NCI-H748 treated with DMSO at 0.1 percent for 48 hours (cell line): ENCODE measurements at regions not wholly inside any gene's neighbourhood (a gene's known extent, or its start where the extent isn't known, plus 50 kb on each side); places are given as distances from the start of the nearest gene placed in this dataset.

Experiments
- DNase-seq: peaks from one replicate; lab custom pipeline; 2025; lab: John Stamatoyannopoulos, UW

DNA sequence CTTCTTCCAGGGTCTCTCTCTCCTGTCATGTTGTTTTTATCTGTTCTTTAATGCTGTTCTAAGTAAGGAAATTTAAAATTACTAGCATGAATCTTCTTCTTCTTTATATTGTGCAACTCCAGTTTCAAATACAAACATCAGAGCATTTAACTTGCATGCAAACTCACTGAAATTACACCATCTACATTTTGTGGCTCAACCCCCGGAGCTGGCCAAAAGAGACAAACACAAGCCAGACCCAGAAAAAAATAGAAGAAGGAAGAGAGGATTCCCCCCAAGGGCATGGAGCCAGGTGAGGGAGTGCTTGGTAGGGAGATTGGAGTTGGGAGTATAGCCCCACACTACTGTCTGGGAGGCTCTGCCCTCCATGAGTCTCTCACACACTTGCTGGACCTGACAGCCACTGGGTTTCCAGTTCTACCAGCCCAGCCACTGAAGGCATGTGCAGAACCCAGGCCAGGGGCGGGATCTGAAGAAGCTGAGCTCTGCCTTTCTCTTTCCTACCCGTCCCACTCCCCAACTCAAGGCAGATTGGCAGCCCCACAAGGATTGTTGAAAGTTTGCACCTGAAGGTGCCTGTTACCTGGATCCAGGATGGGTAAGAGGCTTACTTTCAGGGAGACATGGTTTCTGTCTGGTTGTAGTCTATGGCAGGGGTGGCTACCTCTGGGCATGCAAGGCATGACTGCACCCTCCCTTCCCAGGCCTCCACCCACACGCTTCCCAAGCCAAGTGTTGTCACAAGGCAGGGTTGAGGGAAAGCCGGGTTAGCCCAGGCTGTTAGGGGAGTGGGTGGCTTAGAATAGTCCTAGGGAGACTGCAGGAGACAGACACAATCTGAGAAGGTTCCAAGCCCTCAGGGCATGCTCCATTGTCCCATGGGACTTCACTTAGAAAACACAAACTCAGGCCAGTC, 297.2 kb downstream of the TGFB2 start:
- DNase-seq: no peak

GRCh38 chr1:218643281-218643680, 298.1 kb downstream of the TGFB2 start:
- no peak for DNase-seq

- DNase-seq: no peak
Measured at GRCh38 chr1:218643926-218644325, 298.8 kb downstream of the TGFB2 start.

DNA sequence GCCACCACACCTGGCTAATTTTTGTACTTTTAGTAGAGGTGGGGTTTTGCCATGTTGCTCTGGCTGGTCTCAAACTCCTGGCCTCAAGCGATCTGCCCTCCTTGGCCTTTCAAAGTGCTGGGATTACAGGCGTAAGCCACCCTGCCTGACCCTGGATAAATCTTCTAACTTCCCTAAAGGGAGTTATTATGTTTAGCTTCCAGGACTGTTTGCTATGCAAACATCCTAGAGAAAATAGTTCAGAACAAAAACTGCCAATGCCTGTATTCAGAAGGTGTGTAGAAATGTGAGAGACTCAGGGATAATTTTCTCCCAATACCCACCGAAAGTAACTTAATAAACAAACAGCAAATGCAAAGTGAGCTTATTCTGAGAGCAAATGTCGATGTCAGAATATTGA, 301.2 kb downstream of the TGFB2 start:
- no peak for DNase-seq

DNA sequence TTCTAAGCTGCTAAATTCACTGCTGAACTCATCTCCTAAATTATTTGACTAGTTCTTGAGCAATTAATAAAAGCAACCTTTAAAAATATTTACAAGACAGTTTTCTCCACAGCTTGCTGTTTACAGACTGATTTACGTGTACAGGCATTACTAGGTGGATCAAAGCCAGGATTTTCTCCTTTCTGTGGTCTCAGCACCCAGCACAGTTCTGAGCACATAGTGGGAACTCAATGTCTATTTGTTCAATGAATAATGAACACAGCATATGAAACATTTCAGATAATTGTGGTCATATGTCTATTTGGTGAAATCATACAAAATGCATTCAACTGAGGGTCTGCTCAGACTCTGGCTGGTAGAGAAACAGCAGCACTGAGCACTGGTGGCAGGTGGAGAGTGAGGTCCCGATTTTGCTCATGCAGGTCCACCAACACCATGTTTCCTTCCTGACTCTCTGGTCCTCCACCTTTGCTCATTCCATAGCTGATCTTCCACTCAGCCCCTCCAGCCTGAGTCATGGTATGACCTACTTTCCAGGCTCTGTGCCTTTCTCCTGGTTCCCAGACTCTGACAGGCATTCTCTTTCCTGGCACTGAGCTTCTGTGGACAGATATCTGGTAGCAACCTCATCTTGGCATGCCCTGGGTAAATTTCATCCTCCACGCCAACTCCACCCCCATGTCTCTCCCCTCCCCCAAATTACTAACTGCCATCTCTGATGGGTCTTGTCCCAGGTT, 311.3 kb downstream of the TGFB2 start:
- DNase-seq: no peak

DNA sequence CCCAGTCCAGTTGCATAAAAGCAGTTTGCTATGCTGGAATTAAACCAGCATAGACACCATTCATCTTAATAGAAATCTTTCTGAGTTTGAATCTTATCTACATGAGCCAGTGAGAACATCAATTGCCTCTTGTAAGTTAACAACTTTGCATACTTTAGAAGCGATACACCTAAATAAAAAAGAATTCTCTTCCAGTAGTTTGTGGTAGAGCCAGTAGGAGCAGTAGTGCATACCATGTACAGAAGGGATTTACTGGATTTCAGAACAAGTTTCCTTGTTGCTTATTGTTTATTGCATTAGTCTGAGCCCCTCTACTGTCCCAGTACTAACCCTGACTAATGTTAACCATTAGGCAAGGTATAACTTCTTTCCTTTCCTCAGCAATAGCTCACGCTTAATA, 313.1 kb downstream of the TGFB2 start:
- no peak for DNase-seq

DNA sequence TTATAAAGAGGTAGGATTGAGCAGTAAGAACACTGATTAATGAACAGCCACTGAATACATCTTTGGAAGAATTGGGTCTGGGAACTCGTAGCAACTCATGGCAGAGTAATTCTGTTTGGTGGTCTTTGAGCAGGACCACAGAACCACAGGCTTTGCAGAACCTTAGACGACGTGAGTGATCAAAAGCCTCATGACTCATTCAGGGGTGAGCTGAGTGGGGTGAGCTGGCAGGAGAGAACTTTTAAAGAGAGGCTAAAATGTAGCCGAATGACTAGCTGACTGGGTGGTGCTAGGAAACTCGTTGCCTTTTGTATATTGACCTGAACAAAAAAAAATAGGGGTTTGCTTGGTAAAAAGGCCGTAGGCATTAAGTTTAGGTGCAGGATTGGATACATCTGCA, 313.8 kb downstream of the TGFB2 start:
- DNase-seq: no peak

- no peak for DNase-seq
Measured at GRCh38 chr1:218659911-218660677, 315.0 kb downstream of the TGFB2 start.

DNA sequence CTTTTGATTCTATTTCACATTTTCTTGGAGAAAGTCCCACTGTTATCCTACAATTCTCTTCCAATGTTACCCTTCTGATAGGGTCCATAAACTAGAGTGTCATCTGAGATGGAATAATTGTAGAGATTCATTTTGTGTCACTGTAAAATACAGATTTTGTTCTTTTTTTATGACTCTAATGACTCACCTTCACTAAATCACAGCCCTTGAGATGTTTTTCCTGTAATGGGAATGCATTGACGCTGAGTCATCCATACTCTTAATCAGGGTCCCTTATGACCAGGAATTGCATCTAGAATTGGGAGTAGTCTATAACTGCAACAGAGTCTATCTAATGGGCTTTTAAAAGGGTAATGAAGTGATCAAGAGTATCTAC, 315.5 kb downstream of the TGFB2 start:
- DNase-seq: no peak

GRCh38 chr1:218661411-218661810, 316.3 kb downstream of the TGFB2 start:
- DNase-seq: no peak

DNA sequence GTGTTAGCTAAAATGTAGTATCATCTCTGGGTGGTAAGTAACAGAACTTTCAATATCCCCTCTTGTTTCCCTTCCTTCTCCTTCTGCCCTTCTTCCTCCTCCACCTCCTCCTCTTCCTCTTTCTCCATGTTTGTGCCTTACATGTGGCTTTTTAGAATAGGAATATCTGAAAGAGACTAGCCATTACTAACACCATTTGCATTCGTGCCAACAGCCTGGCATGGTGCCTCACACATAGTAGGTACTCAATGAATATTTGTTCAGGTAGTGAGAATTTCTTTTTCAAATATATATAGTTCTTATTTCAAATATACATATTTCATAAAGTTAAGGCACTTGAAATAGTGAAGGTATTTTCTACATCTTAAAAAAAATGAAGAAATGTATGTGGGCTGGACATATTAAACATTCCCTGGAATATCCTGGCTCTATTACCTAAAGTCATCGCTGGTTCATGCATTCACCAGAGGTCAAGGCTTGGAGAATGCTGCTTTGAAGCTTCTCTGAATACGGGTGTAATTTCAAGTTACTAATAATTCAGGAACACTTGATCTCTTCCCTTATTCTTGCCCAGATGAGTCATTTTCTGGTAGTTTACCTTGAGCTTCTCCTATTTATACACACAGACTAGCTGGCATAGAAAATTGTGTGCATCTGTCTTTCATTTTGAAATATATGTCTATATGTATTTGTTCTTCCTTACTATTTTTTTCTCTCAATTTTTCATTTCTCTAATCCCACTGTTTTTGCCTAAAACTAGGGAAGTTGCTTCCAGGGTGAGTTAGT, 319.4 kb downstream of the TGFB2 start:
- no peak for DNase-seq

DNA sequence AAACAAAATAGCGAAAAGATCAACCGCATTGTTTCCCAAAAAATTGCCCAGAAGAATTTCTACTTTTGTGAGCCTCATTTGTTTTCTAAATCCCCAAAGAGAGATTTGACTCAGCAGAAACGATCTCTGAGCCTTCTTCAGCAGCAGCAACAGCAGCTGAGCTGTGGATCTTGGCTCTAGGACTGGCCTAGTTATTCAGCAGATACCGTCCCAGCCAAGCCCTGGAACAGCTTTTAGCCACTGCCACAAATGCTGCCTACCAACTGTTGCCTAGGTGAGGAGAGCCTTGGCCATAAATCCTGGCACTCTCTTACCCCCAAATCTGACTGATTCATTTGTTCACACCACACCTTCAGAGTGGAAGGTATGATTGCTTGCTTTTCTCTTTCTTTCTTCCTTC, 320.1 kb downstream of the TGFB2 start:
- no peak for DNase-seq

GRCh38 chr1:218666263-218666662, 321.1 kb downstream of the TGFB2 start:
- no peak for DNase-seq

GRCh38 chr1:218667781-218668516, 322.8 kb downstream of the TGFB2 start:
- no peak for DNase-seq

- no peak for DNase-seq
Measured at GRCh38 chr1:218669431-218669830, 324.3 kb downstream of the TGFB2 start.

DNA sequence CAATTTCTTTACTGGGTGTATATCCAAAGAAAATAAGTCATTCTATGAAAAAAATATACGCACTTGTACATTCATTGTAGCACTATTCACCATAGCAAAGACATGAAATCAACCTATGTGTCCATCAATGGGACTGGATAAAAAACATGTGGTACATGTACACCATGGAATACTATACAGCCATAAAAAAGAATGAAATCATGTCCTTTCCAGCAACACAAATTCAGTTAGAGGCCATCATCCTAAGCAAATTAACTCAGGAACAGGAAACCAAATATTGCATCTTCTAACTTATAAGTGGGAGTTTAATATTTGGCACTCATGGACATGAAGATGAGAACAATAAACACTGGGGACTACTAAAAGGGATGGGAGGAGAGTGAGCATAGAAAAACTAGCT, 325.7 kb downstream of the TGFB2 start:
- no peak for DNase-seq

GRCh38 chr1:218671573-218671972, 326.4 kb downstream of the TGFB2 start:
- DNase-seq: peak; percentile 24

- DNase-seq: no peak
Measured at GRCh38 chr1:218673170-218673569, 328.0 kb downstream of the TGFB2 start.

- no peak for DNase-seq
Measured at GRCh38 chr1:218674280-218674773, 329.2 kb downstream of the TGFB2 start.

- no peak for DNase-seq
Measured at GRCh38 chr1:218677026-218677425, 331.9 kb downstream of the TGFB2 start.

GRCh38 chr1:218679391-218679790, 334.3 kb downstream of the TGFB2 start:
- no peak for DNase-seq
